GM12872 (cell line): ENCODE measurements at regions not wholly inside any gene's neighbourhood (a gene's known extent, or its start where the extent isn't known, plus 50 kb on each side); places are given as distances from the start of the nearest gene placed in this dataset.

Experiments used
- TF ChIP-seq, protein P1 (sequence below): IDR thresholded peaks from 3 replicates; pipeline ENCODE4 v1.5.1; 2011; ENCODE audit warnings: low read depth, mild to moderate bottlenecking, low read length, moderate library complexity; ENCODE audit not compliant: insufficient read depth

DNA sequence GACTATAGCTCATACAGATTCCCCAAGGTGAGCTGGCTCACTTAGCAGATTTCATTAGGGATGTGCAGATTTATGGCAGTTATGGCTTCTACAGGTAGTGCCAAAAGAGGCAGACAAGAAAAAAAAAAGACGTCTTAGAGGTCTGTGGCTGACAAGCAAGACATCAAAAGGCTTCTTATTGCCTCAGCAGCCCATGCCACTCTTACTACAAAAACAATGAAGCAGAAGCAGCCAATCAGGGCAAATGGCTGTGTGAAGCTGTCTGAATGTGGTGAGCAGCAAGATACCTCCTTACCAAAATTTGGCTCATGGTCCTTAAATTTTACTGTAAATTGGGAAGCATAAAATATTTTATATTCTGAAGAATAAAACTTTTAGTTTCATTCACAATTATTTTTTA lies 557.5 kb upstream of the GOLIM4 start:
- TF ChIP-seq, protein P1, sequence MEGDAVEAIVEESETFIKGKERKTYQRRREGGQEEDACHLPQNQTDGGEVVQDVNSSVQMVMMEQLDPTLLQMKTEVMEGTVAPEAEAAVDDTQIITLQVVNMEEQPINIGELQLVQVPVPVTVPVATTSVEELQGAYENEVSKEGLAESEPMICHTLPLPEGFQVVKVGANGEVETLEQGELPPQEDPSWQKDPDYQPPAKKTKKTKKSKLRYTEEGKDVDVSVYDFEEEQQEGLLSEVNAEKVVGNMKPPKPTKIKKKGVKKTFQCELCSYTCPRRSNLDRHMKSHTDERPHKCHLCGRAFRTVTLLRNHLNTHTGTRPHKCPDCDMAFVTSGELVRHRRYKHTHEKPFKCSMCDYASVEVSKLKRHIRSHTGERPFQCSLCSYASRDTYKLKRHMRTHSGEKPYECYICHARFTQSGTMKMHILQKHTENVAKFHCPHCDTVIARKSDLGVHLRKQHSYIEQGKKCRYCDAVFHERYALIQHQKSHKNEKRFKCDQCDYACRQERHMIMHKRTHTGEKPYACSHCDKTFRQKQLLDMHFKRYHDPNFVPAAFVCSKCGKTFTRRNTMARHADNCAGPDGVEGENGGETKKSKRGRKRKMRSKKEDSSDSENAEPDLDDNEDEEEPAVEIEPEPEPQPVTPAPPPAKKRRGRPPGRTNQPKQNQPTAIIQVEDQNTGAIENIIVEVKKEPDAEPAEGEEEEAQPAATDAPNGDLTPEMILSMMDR, result no peak

DNA sequence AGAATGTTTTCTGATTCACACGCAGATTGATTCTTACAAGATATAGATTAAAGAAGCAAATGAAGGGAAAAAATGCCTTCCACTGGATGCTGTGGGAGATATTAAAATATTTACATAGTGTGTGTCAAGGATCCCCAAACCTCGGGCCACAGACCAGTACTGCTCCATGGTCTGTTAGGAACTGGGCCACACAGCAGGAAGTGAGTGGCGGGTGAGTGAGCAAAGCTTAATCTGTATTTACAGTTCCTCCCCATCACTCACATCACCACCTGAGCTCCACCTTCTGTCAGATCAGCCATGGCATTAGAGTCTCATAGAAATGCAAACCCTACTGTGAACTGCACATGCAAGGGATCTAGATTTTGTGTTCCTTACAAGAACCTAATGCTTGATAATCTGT lies 552.6 kb upstream of the GOLIM4 start:
- TF ChIP-seq, protein P1, result no peak

DNA sequence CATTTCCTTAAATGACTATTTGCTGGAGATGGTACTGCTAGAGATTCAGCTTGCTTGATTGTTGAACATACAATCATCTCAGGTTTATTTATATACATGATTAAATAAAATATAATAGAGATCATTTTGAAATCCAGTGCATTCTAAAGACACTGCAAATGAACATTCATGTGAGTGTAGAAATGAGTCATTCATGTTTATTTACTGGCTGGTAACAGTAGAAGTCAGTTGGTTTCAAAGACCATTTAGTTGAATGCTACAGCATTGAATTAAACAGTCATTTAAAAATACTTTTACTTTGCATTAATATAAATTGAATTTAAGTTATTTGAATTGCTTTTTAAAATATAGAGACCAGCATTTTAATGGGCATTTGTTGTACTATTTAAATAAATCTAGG lies 551.9 kb upstream of the GOLIM4 start:
- TF ChIP-seq, protein P1, result no peak

DNA sequence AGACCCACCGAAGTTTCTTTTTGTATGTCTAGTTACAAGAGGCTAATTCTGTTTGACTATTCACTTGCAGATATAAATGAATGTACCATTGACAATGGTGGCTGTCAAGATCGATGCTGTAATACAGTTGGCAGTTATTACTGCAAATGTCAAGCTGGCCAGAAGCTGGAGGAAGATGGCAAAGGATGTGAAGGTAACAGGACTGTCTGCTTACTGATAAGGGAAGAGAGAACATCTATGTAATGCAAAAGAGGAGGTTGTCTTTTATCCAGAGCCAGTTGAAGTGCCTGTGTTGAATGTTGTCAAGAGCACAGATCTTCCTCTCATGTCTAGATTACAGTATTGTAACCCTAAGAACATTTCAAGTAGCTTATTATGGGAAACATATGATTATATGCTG lies 549.5 kb upstream of the GOLIM4 start:
- TF ChIP-seq, protein P1, result no peak

GRCh38 chr3:168628549-168628948 lies 532.8 kb upstream of the GOLIM4 start:
- TF ChIP-seq, protein P1, result no peak

GRCh38 chr3:168625477-168625876 lies 529.8 kb upstream of the GOLIM4 start:
- TF ChIP-seq, protein P1, result no peak

DNA sequence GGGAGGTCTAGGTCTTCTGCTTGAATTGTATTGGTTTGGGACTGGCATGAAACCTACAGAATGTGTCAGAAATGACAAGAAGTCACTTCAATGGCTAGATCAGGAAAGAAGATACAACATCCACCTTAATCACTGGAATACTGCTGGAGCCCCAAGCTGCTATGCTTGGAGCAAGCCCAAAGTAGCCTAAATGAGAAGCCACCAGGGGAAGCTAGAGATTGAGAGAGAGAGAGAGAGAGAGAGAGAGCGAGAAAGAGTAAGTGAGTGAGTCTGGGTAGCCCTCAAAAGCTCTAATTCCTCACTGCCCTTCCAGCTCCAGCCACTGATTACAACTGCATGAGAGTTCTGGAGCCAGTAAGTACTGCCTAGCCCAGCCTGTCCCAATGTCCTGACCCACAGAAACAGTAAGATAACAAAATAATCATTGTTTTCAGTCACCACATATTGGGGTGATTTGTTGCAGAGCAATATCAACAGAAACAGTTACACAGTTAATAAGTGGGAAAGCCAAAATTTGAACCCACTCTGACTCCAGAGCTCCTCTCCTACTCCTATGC lies 529.2 kb upstream of the GOLIM4 start:
- TF ChIP-seq, protein P1, result no peak
